ENCODE measurements at regions not wholly inside any gene's neighbourhood (a gene's known extent, or its start where the extent isn't known, plus 50 kb on each side); places are given as distances from the start of the nearest gene placed in this dataset.
A peak's percentile ranks its signal among the peaks of the same experiment; 100 is the strongest.

DNA sequence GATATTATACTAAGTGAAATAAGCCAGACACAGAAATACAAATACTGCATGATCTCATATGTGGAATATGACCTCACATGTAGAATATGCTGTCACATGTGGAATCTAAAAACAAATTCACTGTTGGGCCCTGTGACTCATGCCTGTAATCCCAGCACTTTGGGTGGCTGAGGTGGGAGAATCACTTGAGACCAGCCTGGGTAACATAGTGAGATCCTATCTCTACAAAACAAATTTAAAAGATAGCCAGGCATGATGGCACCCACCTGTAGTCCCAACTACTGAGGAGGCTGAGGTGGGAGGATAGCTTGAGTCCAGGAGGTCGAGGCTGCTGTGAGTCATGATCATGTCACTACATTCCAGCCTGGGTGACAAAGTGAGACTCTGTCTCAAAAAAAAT is 160.3 kb downstream of the PTEN start:
- TF ChIP-seq, protein P1, sequence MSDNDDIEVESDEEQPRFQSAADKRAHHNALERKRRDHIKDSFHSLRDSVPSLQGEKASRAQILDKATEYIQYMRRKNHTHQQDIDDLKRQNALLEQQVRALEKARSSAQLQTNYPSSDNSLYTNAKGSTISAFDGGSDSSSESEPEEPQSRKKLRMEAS (IDR thresholded peaks at IDR 0.05): no peak
- no peak for TF ChIP-seq CREB1 (IDR thresholded peaks at IDR 0.05; ENCODE audit: low read depth)
- no peak for TF ChIP-seq YY1 (IDR thresholded peaks at IDR 0.05; ENCODE audit: low read depth)
- TF ChIP-seq FOXM1 (IDR thresholded peaks at IDR 0.05; ENCODE audit: borderline replicate concordance, low read depth): no peak
- no peak for TF ChIP-seq EP300 (IDR thresholded peaks at IDR 0.05; ENCODE audit: borderline replicate concordance)
- TF ChIP-seq TEAD4 (IDR thresholded peaks at IDR 0.05): no peak
- TF ChIP-seq ZBTB7A (IDR thresholded peaks at IDR 0.05; ENCODE audit: low read depth): no peak
- TF ChIP-seq TCF12 (IDR thresholded peaks at IDR 0.05; ENCODE audit: low read depth): no peak
- no peak for TF ChIP-seq CEBPB (IDR thresholded peaks at IDR 0.05)
- TF ChIP-seq, protein P2, sequence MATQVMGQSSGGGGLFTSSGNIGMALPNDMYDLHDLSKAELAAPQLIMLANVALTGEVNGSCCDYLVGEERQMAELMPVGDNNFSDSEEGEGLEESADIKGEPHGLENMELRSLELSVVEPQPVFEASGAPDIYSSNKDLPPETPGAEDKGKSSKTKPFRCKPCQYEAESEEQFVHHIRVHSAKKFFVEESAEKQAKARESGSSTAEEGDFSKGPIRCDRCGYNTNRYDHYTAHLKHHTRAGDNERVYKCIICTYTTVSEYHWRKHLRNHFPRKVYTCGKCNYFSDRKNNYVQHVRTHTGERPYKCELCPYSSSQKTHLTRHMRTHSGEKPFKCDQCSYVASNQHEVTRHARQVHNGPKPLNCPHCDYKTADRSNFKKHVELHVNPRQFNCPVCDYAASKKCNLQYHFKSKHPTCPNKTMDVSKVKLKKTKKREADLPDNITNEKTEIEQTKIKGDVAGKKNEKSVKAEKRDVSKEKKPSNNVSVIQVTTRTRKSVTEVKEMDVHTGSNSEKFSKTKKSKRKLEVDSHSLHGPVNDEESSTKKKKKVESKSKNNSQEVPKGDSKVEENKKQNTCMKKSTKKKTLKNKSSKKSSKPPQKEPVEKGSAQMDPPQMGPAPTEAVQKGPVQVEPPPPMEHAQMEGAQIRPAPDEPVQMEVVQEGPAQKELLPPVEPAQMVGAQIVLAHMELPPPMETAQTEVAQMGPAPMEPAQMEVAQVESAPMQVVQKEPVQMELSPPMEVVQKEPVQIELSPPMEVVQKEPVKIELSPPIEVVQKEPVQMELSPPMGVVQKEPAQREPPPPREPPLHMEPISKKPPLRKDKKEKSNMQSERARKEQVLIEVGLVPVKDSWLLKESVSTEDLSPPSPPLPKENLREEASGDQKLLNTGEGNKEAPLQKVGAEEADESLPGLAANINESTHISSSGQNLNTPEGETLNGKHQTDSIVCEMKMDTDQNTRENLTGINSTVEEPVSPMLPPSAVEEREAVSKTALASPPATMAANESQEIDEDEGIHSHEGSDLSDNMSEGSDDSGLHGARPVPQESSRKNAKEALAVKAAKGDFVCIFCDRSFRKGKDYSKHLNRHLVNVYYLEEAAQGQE (IDR thresholded peaks at IDR 0.05; ENCODE audit: low read depth): no peak
- no peak for TF ChIP-seq TAF1 (IDR thresholded peaks at IDR 0.05; ENCODE audit: low read depth)
- TF ChIP-seq, protein P3, sequence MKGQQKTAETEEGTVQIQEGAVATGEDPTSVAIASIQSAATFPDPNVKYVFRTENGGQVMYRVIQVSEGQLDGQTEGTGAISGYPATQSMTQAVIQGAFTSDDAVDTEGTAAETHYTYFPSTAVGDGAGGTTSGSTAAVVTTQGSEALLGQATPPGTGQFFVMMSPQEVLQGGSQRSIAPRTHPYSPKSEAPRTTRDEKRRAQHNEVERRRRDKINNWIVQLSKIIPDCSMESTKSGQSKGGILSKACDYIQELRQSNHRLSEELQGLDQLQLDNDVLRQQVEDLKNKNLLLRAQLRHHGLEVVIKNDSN (IDR thresholded peaks at IDR 0.05): no peak
- no peak for TF ChIP-seq RAD21 (IDR thresholded peaks at IDR 0.05; ENCODE audit: low read depth)
- TF ChIP-seq NFIC (IDR thresholded peaks at IDR 0.05): no peak
- no peak for TF ChIP-seq EGR1 (IDR thresholded peaks at IDR 0.05)

DNA sequence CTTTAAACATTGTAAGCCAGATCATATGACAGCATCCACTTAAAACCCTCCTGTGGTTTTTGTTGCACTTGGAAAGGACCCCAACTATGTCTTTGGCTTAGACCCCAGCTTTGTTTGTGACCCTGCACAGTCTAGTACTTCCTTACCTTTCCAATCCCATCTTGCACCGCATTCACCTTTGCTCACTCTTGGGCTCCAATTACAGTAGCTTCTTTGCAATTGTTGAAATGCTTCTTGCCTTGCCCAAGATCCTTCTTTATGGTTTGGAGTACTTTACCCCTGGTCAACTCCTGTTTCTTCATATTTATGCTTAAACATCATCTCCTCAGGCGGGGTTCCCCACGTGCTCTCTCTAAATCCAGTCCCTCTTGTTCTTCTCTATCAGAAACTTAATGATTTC is 162.6 kb downstream of the PTEN start:
- TF ChIP-seq, protein P2 (IDR thresholded peaks at IDR 0.05; ENCODE audit: low read depth): no peak
- TF ChIP-seq, protein P1 (IDR thresholded peaks at IDR 0.05): no peak
- TF ChIP-seq NFIC (IDR thresholded peaks at IDR 0.05) (peak; percentile 65; the same call in 1 of the 2 replicates), TEAD4 (IDR thresholded peaks at IDR 0.05) (0 out of 2 replicates have a peak, but pooled peaks have one; percentile 18), FOXM1 (IDR thresholded peaks at IDR 0.05; ENCODE audit: borderline replicate concordance, low read depth) (no peak), YY1 (IDR thresholded peaks at IDR 0.05; ENCODE audit: low read depth) (no peak)
- TF ChIP-seq, protein P3 (IDR thresholded peaks at IDR 0.05): 0 out of 2 replicates have a peak, but pooled peaks have one; percentile 12

DNA sequence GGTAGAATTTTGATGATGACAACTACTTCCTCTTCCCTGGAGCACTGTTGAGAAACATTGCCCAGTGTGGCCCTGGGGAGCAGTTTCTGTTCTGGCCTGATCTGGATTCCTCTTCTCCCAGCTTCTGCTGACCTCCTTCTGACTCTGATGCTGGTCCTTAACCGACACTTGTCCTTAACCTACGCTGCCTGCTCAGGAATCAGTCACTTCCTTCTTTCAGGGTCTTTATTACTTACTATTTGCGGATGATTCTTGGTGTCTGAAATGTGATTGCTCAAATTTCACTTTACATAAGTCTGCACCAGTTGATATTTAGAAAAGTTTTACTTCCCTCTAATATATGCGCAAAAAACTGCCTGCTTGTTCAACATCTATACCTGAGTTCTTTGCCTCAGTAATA is 164.1 kb downstream of the PTEN start:
- no peak for TF ChIP-seq RAD21 (IDR thresholded peaks at IDR 0.05; ENCODE audit: low read depth)
- TF ChIP-seq, protein P1 (IDR thresholded peaks at IDR 0.05): no peak
- TF ChIP-seq, protein P2 (IDR thresholded peaks at IDR 0.05; ENCODE audit: low read depth): no peak
- no peak for TF ChIP-seq TAF1 (IDR thresholded peaks at IDR 0.05; ENCODE audit: low read depth)
- TF ChIP-seq, protein P3 (IDR thresholded peaks at IDR 0.05): no peak
- no peak for TF ChIP-seq CEBPB (IDR thresholded peaks at IDR 0.05)
- no peak for TF ChIP-seq YY1 (IDR thresholded peaks at IDR 0.05; ENCODE audit: low read depth)
- no peak for TF ChIP-seq TEAD4 (IDR thresholded peaks at IDR 0.05)
- TF ChIP-seq ZBTB7A (IDR thresholded peaks at IDR 0.05; ENCODE audit: low read depth): no peak
- TF ChIP-seq NFIC (IDR thresholded peaks at IDR 0.05): no peak
- TF ChIP-seq EP300 (IDR thresholded peaks at IDR 0.05; ENCODE audit: borderline replicate concordance): no peak
- TF ChIP-seq EGR1 (IDR thresholded peaks at IDR 0.05): no peak
- no peak for TF ChIP-seq FOXM1 (IDR thresholded peaks at IDR 0.05; ENCODE audit: borderline replicate concordance, low read depth)
- no peak for TF ChIP-seq TCF12 (IDR thresholded peaks at IDR 0.05; ENCODE audit: low read depth)

- TF ChIP-seq CEBPB (IDR thresholded peaks at IDR 0.05): no peak
- TF ChIP-seq, protein P1 (IDR thresholded peaks at IDR 0.05): no peak
- no peak for TF ChIP-seq ZBTB7A (IDR thresholded peaks at IDR 0.05; ENCODE audit: low read depth)
- TF ChIP-seq TAF1 (IDR thresholded peaks at IDR 0.05; ENCODE audit: low read depth): no peak
- TF ChIP-seq, protein P2 (IDR thresholded peaks at IDR 0.05; ENCODE audit: low read depth): no peak
- TF ChIP-seq FOXM1 (IDR thresholded peaks at IDR 0.05; ENCODE audit: borderline replicate concordance, low read depth): no peak
- no peak for TF ChIP-seq YY1 (IDR thresholded peaks at IDR 0.05; ENCODE audit: low read depth)
- no peak for TF ChIP-seq TCF12 (IDR thresholded peaks at IDR 0.05; ENCODE audit: low read depth)
Measured at GRCh38 chr10:88028072-88028471, 164.6 kb downstream of the PTEN start.

Measured in Ishikawa (cell line).